Keratinocyte (primary cell): ENCODE measurements at regions not wholly inside any gene's neighbourhood (a gene's known extent, or its start where the extent isn't known, plus 50 kb on each side); places are given as distances from the start of the nearest gene placed in this dataset.

Source experiments
- DNase-seq: peaks from one replicate; pipeline ENCODE4 v3.0.0-alpha.2; 2011; ENCODE audit warnings: low read depth, missing footprints, low spot score
- FAIRE-seq: peaks from 2 replicates; lab custom pipeline; 2011; peaks lifted over from hg19 to GRCh38; lab: Jason Lieb, UNC
- H2AFZ ChIP-seq: 2 replicates; pipeline ENCODE4 v1.6.0; 2012; ENCODE audit warnings: low read length, control low read depth, inconsistent platforms; ENCODE audit not compliant: control insufficient read depth
- H3K27ac ChIP-seq: 2 replicates; pipeline ENCODE4 v1.5.1; 2011; ENCODE audit warnings: low read length; ENCODE audit not compliant: control insufficient read depth, insufficient read depth
- H3K27me3 ChIP-seq: 3 replicates; pipeline ENCODE4 v1.6.0; 2011; ENCODE audit warnings: low read length; ENCODE audit not compliant: control insufficient read depth, insufficient read depth; ENCODE audit errors: extremely low read depth
- H3K36me3 ChIP-seq, 2 experiments: 2 replicates in 1 of 2; 3 replicates in 1 of 2; pipeline ENCODE4 v1.5.1; 2011; ENCODE audit warnings: low read length in 2 of 2, mild to moderate bottlenecking in 1 of 2; ENCODE audit not compliant: control insufficient read depth in 2 of 2, insufficient read depth in 2 of 2; ENCODE audit errors: extremely low read depth in 1 of 2
- H3K4me1 ChIP-seq: 3 replicates; pipeline ENCODE4 v1.5.1; 2011; ENCODE audit warnings: low read length; ENCODE audit not compliant: control insufficient read depth, insufficient read depth; ENCODE audit errors: extremely low read depth
- H3K4me2 ChIP-seq: 3 replicates; pipeline ENCODE4 v1.6.0; 2011; ENCODE audit warnings: low read depth, low read length; ENCODE audit not compliant: control insufficient read depth, insufficient read depth; ENCODE audit errors: extremely low read depth
- H3K4me3 ChIP-seq, 3 experiments: fragments of 200-600 bp in 1 of 3; sonication (generic) in 1 of 3; 2 replicates in 2 of 3; 3 replicates in 1 of 3; pipeline ENCODE4 v1.5.1; 2011 to 2016; ENCODE audit warnings: low read length in 3 of 3, mild to moderate bottlenecking in 3 of 3, control low read depth in 2 of 3, inconsistent platforms in 1 of 3, low read depth in 1 of 3, mixed read lengths in 1 of 3, mixed run types in 1 of 3, moderate library complexity in 1 of 3; ENCODE audit not compliant: control insufficient read depth in 2 of 3, insufficient read depth in 2 of 3; ENCODE audit errors: extremely low read depth in 1 of 3
- H3K79me2 ChIP-seq: 2 replicates; pipeline ENCODE4 v1.6.0; 2012; ENCODE audit warnings: low read length; ENCODE audit not compliant: control insufficient read depth, insufficient read depth
- H3K9ac ChIP-seq: 3 replicates; pipeline ENCODE4 v1.6.0; 2011; ENCODE audit warnings: low read length; ENCODE audit not compliant: control insufficient read depth, insufficient read depth; ENCODE audit errors: extremely low read depth
- H3K9me1 ChIP-seq: 3 replicates; pipeline ENCODE4 v1.6.0; 2011; ENCODE audit warnings: low read length; ENCODE audit not compliant: control insufficient read depth, insufficient read depth; ENCODE audit errors: extremely low read depth
- H3K9me3 ChIP-seq: 2 replicates; pipeline ENCODE4 v1.5.1; 2012; ENCODE audit warnings: low read depth, low read length; ENCODE audit not compliant: control insufficient read depth
- H4K20me1 ChIP-seq: 3 replicates; pipeline ENCODE4 v1.6.0; 2011; ENCODE audit warnings: low read length; ENCODE audit not compliant: control insufficient read depth, insufficient read depth; ENCODE audit errors: extremely low read depth
- CTCF ChIP-seq, 3 experiments: IDR thresholded peaks in 1 of 3; conservative IDR thresholded peaks in 1 of 3; optimal IDR thresholded peaks in 1 of 3; 2 replicates in 2 of 3; 3 replicates in 1 of 3; pipeline versions ENCODE3 to v1.5.1; 2011; ENCODE audit warnings: low read length in 3 of 3, mild to moderate bottlenecking in 3 of 3, moderate library complexity in 2 of 3, control low read depth in 1 of 3, inconsistent platforms in 1 of 3; ENCODE audit not compliant: insufficient read depth in 2 of 3; ENCODE audit errors: extremely low read depth in 1 of 3
- EZH2 ChIP-seq: IDR thresholded peaks from one replicate; pipeline ENCODE4 v1.6.1; 2012; ENCODE audit warnings: inconsistent platforms, mild to moderate bottlenecking, low read length, moderate library complexity
- dilution Hi-C: fragments of 300-500 bp; cut with MboI; formaldehyde crosslinking; loops from one replicate; pipeline ENCODE4 v1.7.0; 2020; ENCODE audit warnings: low sequenced_read_pairs; ENCODE audit not compliant: extremely low pct_ligation_motif_present

- no peaks in the 10 kb centered on the region for H4K20me1 ChIP-seq
- H3K27me3 ChIP-seq: no peaks in the 10 kb centered on the region
- TF ChIP-seq EZH2 (no peak), CTCF (optimal IDR thresholded peaks at IDR 0.05 in 1 of 3, IDR thresholded peaks at IDR 0.05 in 1 of 3, conservative IDR thresholded peaks at IDR 0.05 in 1 of 3; ENCODE audit: extremely low read depth in 1 of 3, insufficient read depth in 2 of 3, low read length in 3 of 3) (no peak)
- no peak overlapping the region for H3K4me2 ChIP-seq
- no peak for DNase-seq
- H3K36me3 ChIP-seq: no peaks in the 10 kb centered on the region
- dilution Hi-C loops: no loop called here
- no peaks in the 10 kb centered on the region for H3K79me2 ChIP-seq
- H3K9ac ChIP-seq: no peak overlapping the region
- H3K9me3 ChIP-seq: no peaks in the 10 kb centered on the region
- no peak overlapping the region for H2AFZ ChIP-seq
- H3K4me3 ChIP-seq: no peak overlapping the region
- no peaks in the 10 kb centered on the region for H3K9me1 ChIP-seq
- no peaks in the 10 kb centered on the region for H3K4me1 ChIP-seq
- no peak overlapping the region for H3K27ac ChIP-seq
- FAIRE-seq: no peak
Measured at GRCh38 chr10:85045046-85045445, 716.7 kb downstream of the CCSER2 start.

GRCh38 chr10:85047170-85047834, 718.9 kb downstream of the CCSER2 start:
- no peaks in the 10 kb centered on the region for H3K9me1 ChIP-seq
- no peak overlapping the region for H3K4me3 ChIP-seq
- no peak overlapping the region for H3K9ac ChIP-seq
- no peaks in the 10 kb centered on the region for H3K79me2 ChIP-seq
- FAIRE-seq (no peak), DNase-seq (no peak)
- H3K27me3 ChIP-seq: no peaks in the 10 kb centered on the region
- no peaks in the 10 kb centered on the region for H3K9me3 ChIP-seq
- dilution Hi-C loops: no loop called here
- TF ChIP-seq EZH2 (no peak), CTCF (optimal IDR thresholded peaks at IDR 0.05 in 1 of 3, IDR thresholded peaks at IDR 0.05 in 1 of 3, conservative IDR thresholded peaks at IDR 0.05 in 1 of 3; ENCODE audit: extremely low read depth in 1 of 3, insufficient read depth in 2 of 3, low read length in 3 of 3) (no peak)
- no peak overlapping the region for H2AFZ ChIP-seq
- no peak overlapping the region for H3K4me2 ChIP-seq
- H4K20me1 ChIP-seq: no peaks in the 10 kb centered on the region
- H3K4me1 ChIP-seq: no peaks in the 10 kb centered on the region
- no peak overlapping the region for H3K27ac ChIP-seq
- H3K36me3 ChIP-seq: no peaks in the 10 kb centered on the region
